ENCODE measurements at regions not wholly inside any gene's neighbourhood (a gene's known extent, or its start where the extent isn't known, plus 50 kb on each side); places are given as distances from the start of the nearest gene placed in this dataset.
"Not testable (repeated sequence)": the region's sequence is repeated elsewhere in the genome, so short reads cannot be mapped to it uniquely, and the experiment has no call there.

- in situ Hi-C loops (cut with HindIII; ENCODE audit: low sequenced_read_pairs) = no loop called here
Observed at GRCh38 chr7:15057272-15057671, 154.7 kb upstream of the DGKB start.

GRCh38 chr7:15054304-15054703, 151.8 kb upstream of the DGKB start:
- in situ Hi-C loops (cut with HindIII; ENCODE audit: low sequenced_read_pairs) = not testable (repeated sequence)

- in situ Hi-C loops (cut with HindIII; ENCODE audit: low sequenced_read_pairs) = no loop called here
Observed at GRCh38 chr7:15049157-15049556, 146.6 kb upstream of the DGKB start.

GRCh38 chr7:15046861-15047260, 144.3 kb upstream of the DGKB start:
- in situ Hi-C loops (cut with HindIII; ENCODE audit: low sequenced_read_pairs) = no loop called here

GRCh38 chr7:15043931-15044330, 141.4 kb upstream of the DGKB start:
- in situ Hi-C loops (cut with HindIII; ENCODE audit: low sequenced_read_pairs) = no loop called here

- in situ Hi-C loops (cut with HindIII; ENCODE audit: low sequenced_read_pairs) = no loop called here
Observed at GRCh38 chr7:15042285-15043065, 139.9 kb upstream of the DGKB start.

GRCh38 chr7:15041226-15041625, 138.7 kb upstream of the DGKB start:
- in situ Hi-C loops (cut with HindIII; ENCODE audit: low sequenced_read_pairs) = no loop called here

GRCh38 chr7:15035814-15036213, 133.3 kb upstream of the DGKB start:
- in situ Hi-C loops (cut with HindIII; ENCODE audit: low sequenced_read_pairs) = loop anchor here (5.0 kb wide), 1 partner anchor 39 kb away; no protein-coding TSS in a partner anchor

GRCh38 chr7:15033039-15033438, 130.5 kb upstream of the DGKB start:
- in situ Hi-C loops (cut with HindIII; ENCODE audit: low sequenced_read_pairs) = no loop called here

- in situ Hi-C loops (cut with HindIII; ENCODE audit: low sequenced_read_pairs) = no loop called here
Observed at GRCh38 chr7:15018981-15019380, 116.4 kb upstream of the DGKB start.

GRCh38 chr7:15016766-15017165, 114.2 kb upstream of the DGKB start:
- in situ Hi-C loops (cut with HindIII; ENCODE audit: low sequenced_read_pairs) = no loop called here

GRCh38 chr7:15016315-15016667, 113.7 kb upstream of the DGKB start:
- in situ Hi-C loops (cut with HindIII; ENCODE audit: low sequenced_read_pairs) = no loop called here

- in situ Hi-C loops (cut with HindIII; ENCODE audit: low sequenced_read_pairs) = no loop called here
Observed at GRCh38 chr7:15015545-15016314, 113.2 kb upstream of the DGKB start.

GRCh38 chr7:15012135-15012534, 109.6 kb upstream of the DGKB start:
- in situ Hi-C loops (cut with HindIII; ENCODE audit: low sequenced_read_pairs) = no loop called here

- in situ Hi-C loops (cut with HindIII; ENCODE audit: low sequenced_read_pairs) = no loop called here
Observed at GRCh38 chr7:15011289-15011688, 108.7 kb upstream of the DGKB start.

GRCh38 chr7:15007507-15007906, 105.0 kb upstream of the DGKB start:
- in situ Hi-C loops (cut with HindIII; ENCODE audit: low sequenced_read_pairs) = no loop called here

GRCh38 chr7:15005672-15006071, 103.1 kb upstream of the DGKB start:
- in situ Hi-C loops (cut with HindIII; ENCODE audit: low sequenced_read_pairs) = no loop called here

- in situ Hi-C loops (cut with HindIII; ENCODE audit: low sequenced_read_pairs) = no loop called here
Observed at GRCh38 chr7:15000157-15000556, 97.6 kb upstream of the DGKB start.

GRCh38 chr7:14999331-14999730, 96.8 kb upstream of the DGKB start:
- in situ Hi-C loops (cut with HindIII; ENCODE audit: low sequenced_read_pairs) = loop anchor here (5.0 kb wide), 1 partner anchor 38 kb away; no protein-coding TSS in a partner anchor

- in situ Hi-C loops (cut with HindIII; ENCODE audit: low sequenced_read_pairs) = loop anchor here (5.0 kb wide), 1 partner anchor 42 kb away; no protein-coding TSS in a partner anchor
Observed at GRCh38 chr7:14995774-14996173, 93.2 kb upstream of the DGKB start.

- in situ Hi-C loops (cut with HindIII; ENCODE audit: low sequenced_read_pairs) = no loop called here
Observed at GRCh38 chr7:14988941-14989340, 86.4 kb upstream of the DGKB start.

GRCh38 chr7:14978687-14979086, 76.1 kb upstream of the DGKB start:
- in situ Hi-C loops (cut with HindIII; ENCODE audit: low sequenced_read_pairs) = no loop called here
